ENCODE measurements at regions not wholly inside any gene's neighbourhood (a gene's known extent, or its start where the extent isn't known, plus 50 kb on each side); places are given as distances from the start of the nearest gene placed in this dataset.
"Not testable (repeated sequence)": the region's sequence is repeated elsewhere in the genome, so short reads cannot be mapped to it uniquely, and the experiment has no call there.

GRCh38 chr14:65847075-65847847 lies 434.7 kb downstream of the FUT8 start:
- Histone ChIP-seq H3K27me3 (ENCODE audit: control insufficient read depth, insufficient read depth, low read length) (no peaks in the 10 kb centered on the region; the same call in 1 of the 2 replicates), H3K4me3 (ENCODE audit: insufficient read depth, low read depth, low read length) (no peak overlapping the region), H3K36me3 (replicated peaks; ENCODE audit: control insufficient read depth, insufficient read depth, low read length) (no peaks in the 10 kb centered on the region)
- DNase-seq: no peak

- H3K4me3 ChIP-seq (ENCODE audit: insufficient read depth, low read depth, low read length); H3K36me3 ChIP-seq (replicated peaks; ENCODE audit: control insufficient read depth, insufficient read depth, low read length); H3K27me3 ChIP-seq (ENCODE audit: control insufficient read depth, insufficient read depth, low read length); DNase-seq: not testable (repeated sequence)
These were observed 435.4 kb downstream of the FUT8 start for GRCh38 chr14:65847931-65848330.

DNA sequence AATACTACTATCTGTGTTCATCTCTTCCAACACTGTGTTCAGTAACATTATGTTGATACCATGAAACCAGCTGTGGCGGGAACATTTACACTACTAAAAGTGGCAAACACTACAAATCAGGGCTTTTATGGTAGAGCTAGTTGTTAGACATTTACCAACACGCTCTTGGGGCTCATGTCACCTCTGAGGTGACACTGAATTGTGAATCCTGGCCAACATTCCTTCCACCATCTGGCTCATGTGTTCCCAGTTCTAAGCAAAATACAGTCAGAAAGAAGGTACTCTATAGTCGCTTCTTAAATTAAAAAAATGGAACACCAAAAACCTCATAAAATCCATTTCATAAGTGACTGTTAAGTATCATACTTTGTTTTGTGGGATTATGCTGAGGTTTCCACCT lies 436.6 kb downstream of the FUT8 start:
- DNase-seq: no peak
- Histone ChIP-seq H3K27me3 (ENCODE audit: control insufficient read depth, insufficient read depth, low read length) (no peaks in the 10 kb centered on the region; the same call in 1 of the 2 replicates), H3K36me3 (replicated peaks; ENCODE audit: control insufficient read depth, insufficient read depth, low read length) (no peaks in the 10 kb centered on the region), H3K4me3 (ENCODE audit: insufficient read depth, low read depth, low read length) (no peak overlapping the region)

DNA sequence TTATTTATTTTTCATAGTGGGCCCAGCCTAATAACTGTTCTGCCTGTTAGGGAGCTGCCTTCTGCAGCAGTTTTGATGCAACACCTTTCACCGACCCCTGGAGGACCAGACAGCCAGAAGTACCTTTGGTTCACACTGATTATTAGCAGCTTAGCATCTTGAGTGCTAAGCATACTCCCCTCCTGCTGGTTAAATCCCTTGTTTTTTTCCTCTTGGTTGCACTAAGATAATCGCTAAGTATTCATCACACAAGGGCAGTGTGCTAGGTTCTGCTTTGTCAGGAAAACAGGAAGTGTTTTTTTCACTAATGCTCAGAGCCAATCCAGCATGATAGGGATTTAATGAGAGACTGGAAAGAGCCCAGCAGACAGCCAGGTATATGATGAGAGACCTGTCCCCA lies 437.0 kb downstream of the FUT8 start:
- DNase-seq: no peak
- no peaks in the 10 kb centered on the region; the same call in 1 of the 2 replicates for H3K27me3 ChIP-seq (ENCODE audit: control insufficient read depth, insufficient read depth, low read length)
- no peak overlapping the region for H3K4me3 ChIP-seq (ENCODE audit: insufficient read depth, low read depth, low read length)
- H3K36me3 ChIP-seq (replicated peaks; ENCODE audit: control insufficient read depth, insufficient read depth, low read length): no peaks in the 10 kb centered on the region

DNA sequence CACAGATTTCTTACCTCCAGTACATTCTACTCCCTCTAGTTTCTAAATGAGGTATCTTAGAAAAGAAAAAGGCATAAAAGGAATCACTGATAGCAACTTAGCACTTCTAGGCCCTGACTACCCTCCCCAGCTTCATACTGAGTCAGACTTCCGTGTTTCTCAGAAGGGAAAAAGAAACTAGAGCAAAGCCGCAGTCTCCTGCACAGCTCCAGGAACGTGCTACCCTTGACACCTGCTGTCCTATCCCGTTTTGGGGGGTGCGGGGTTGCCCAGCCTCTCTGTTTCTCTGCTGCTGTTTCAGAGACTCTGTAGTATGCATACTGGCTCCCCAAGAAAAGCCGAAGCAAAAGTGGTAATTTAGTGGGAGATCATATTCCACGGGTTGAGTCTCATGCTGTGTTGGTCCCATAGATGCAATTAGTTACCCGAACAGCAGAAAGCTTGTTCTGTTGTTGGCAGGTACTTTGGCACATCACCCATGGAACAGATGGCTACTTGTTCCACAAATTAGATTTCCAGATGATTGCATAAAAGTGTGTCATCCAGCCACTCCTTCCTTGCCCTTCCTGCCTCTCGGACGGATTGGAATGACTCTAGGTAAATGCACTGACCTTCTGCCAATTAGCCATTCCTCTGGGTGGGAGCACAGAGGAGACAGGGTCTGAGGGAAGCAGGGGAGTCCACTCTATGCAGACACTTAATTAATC lies 438.1 kb downstream of the FUT8 start:
- no peak for DNase-seq
- Histone ChIP-seq H3K4me3 (ENCODE audit: insufficient read depth, low read depth, low read length) (no peak overlapping the region), H3K27me3 (ENCODE audit: control insufficient read depth, insufficient read depth, low read length) (no peaks in the 10 kb centered on the region; the same call in 1 of the 2 replicates), H3K36me3 (replicated peaks; ENCODE audit: control insufficient read depth, insufficient read depth, low read length) (no peaks in the 10 kb centered on the region)

DNA sequence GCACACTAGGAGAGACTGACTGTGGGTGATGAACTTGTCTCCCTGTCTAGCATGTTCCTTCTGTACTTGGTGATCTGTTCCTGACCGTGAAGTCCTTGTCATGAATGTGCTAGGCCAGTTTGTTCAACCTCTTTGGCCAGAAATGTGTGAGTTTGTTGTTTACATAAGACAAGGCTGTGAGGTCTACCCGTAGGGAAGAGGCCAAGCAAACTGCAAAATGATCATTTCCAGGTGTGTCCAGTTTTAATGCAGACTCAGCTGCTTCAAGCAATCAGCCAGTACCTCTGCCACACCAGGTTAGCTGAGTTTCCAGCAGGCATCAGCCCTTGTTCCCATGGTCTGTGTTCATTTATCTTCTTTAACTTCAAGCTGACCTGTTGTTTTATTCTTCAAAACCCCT lies 440.2 kb downstream of the FUT8 start:
- H3K4me3 ChIP-seq (ENCODE audit: insufficient read depth, low read depth, low read length): no peak overlapping the region
- no peak for DNase-seq
- H3K36me3 ChIP-seq (replicated peaks; ENCODE audit: control insufficient read depth, insufficient read depth, low read length): no peaks in the 10 kb centered on the region
- no peaks in the 10 kb centered on the region; the same call in 1 of the 2 replicates for H3K27me3 ChIP-seq (ENCODE audit: control insufficient read depth, insufficient read depth, low read length)

DNA sequence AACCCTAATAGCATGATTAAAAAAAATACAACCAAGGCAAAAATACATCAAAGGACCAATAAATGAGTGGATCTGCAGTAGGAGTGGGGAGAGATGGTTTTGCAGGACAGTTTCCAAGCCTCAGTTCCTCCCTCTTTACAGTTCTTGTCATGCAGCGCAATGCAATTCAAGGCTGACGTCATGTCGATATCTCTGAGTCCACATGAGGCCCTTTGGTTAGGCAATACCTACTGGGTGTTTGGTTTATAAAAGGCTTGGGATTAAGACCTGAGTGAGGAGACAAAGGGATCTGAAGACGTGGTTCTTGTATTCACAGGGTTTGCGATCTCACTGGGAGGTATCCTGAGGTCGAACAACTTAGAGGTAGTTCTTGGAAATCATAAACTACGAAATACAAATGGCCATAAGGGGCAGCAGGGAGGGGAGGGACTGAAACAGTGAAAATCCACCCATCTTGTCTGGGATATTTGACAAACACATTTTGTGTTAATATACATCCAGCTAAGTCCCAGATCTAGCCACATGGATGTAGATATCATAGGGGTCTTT lies 441.0 kb downstream of the FUT8 start:
- peak; percentile 27 for DNase-seq
- no peaks in the 10 kb centered on the region; the same call in 1 of the 2 replicates for H3K27me3 ChIP-seq (ENCODE audit: control insufficient read depth, insufficient read depth, low read length)
- H3K4me3 ChIP-seq (ENCODE audit: insufficient read depth, low read depth, low read length): no peak overlapping the region
- no peaks in the 10 kb centered on the region for H3K36me3 ChIP-seq (replicated peaks; ENCODE audit: control insufficient read depth, insufficient read depth, low read length)

- no peak overlapping the region for H3K4me3 ChIP-seq (ENCODE audit: insufficient read depth, low read depth, low read length)
- H3K27me3 ChIP-seq (ENCODE audit: control insufficient read depth, insufficient read depth, low read length): no peaks in the 10 kb centered on the region; the same call in 1 of the 2 replicates
- DNase-seq: no peak
- H3K36me3 ChIP-seq (replicated peaks; ENCODE audit: control insufficient read depth, insufficient read depth, low read length): no peaks in the 10 kb centered on the region
These were observed 441.7 kb downstream of the FUT8 start for GRCh38 chr14:65854215-65854614.

DNA sequence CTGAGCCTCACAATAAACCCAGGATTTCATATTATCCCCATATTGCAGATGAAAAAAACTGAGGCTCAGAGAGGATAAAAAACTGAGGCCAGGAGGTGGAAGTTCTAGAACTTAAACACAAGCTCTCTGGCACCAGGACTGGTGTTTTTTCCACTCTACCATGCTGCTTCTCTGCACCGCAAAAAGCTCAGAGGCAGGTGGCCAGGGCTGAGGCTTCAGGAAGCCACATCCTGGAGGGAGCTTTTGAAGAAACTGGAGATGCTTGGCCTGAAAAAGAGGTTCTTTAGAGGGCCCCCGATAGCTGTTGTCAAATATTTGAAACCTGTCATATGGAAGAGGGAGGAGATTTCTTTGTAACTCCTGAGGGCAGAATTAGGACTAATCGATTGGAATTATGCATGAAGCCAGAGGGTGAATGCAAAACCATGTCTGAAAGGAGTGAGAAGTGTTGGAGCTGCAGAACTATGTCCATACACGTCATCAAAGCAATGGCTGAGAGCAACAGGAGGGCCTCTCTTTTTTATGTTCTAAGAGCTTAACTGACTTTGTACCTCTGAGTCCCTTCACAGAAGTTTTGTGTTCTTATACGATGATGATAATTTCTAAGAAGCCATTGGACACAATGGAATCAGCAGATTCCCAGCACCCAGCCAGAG lies 448.6 kb downstream of the FUT8 start:
- Histone ChIP-seq H3K36me3 (replicated peaks; ENCODE audit: control insufficient read depth, insufficient read depth, low read length) (no peaks in the 10 kb centered on the region), H3K27me3 (ENCODE audit: control insufficient read depth, insufficient read depth, low read length) (no peaks in the 10 kb centered on the region), H3K4me3 (ENCODE audit: insufficient read depth, low read depth, low read length) (no peak overlapping the region)
- no peak for DNase-seq

DNA sequence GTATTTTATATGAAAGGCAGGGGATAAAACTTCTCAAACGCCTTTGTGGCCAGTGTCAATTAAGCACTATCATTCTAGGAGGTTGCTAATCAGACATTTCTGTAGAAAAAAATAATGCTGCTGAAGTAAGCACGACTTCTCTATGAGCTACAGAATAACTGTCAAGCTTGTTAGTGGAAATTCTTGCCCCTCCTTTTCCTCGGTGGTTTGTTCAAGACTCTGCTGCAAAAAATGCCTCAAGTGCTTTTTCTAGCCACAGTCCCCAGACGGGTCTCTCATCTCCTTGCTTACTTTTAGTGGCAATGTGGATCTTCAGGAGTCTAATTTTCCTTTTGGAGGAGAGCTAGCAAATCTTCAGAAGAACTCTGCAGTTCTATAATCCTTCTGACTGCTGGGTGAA lies 452.0 kb downstream of the FUT8 start:
- Histone ChIP-seq H3K36me3 (replicated peaks; ENCODE audit: control insufficient read depth, insufficient read depth, low read length) (no peaks in the 10 kb centered on the region), H3K4me3 (ENCODE audit: insufficient read depth, low read depth, low read length) (no peak overlapping the region), H3K27me3 (ENCODE audit: control insufficient read depth, insufficient read depth, low read length) (no peaks in the 10 kb centered on the region)
- DNase-seq: no peak

DNA sequence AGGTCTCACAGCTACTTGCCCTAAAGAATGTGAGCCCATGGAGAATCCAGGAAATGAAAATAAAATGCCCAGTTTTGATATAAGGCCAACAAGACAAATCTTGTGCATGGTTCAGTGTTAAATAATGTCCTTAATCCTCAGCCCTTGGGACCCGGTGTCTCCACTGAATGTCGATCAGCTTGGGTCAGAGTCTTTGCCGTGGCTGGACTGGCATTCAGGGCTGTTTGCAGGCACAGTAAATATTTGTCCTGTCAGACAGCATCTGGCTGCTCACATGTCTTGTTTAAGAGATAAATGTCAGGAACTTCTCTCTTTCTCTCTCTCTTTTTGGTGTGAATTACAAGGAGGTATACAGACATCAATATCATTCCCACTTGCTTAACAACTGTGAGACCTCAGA lies 452.5 kb downstream of the FUT8 start:
- DNase-seq: no peak
- Histone ChIP-seq H3K36me3 (replicated peaks; ENCODE audit: control insufficient read depth, insufficient read depth, low read length) (no peaks in the 10 kb centered on the region), H3K4me3 (ENCODE audit: insufficient read depth, low read depth, low read length) (no peak overlapping the region), H3K27me3 (ENCODE audit: control insufficient read depth, insufficient read depth, low read length) (no peaks in the 10 kb centered on the region)

GRCh38 chr14:65866448-65866847 lies 453.9 kb downstream of the FUT8 start:
- Histone ChIP-seq H3K4me3 (ENCODE audit: insufficient read depth, low read depth, low read length) (no peak overlapping the region), H3K27me3 (ENCODE audit: control insufficient read depth, insufficient read depth, low read length) (no peaks in the 10 kb centered on the region), H3K36me3 (replicated peaks; ENCODE audit: control insufficient read depth, insufficient read depth, low read length) (no peaks in the 10 kb centered on the region)
- DNase-seq: no peak

DNA sequence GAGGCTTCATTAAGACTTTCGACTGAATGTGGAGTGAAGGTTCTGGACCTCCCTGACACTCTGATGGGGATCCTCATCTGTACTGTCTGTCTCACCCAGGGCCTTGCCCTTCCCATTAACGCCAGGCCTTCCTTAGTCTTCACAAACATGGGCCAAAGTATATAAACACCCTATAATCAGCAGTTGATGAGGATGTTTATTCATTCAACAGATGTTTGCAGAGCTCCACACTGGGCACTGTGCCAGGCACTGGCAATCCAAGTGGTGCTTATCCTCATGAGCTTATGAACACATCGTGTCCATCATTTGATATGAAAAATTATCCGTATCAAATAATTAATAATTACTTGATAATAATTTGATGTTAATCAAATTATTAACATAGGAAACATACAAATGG lies 454.4 kb downstream of the FUT8 start:
- Histone ChIP-seq H3K4me3 (ENCODE audit: insufficient read depth, low read depth, low read length) (no peak overlapping the region), H3K27me3 (ENCODE audit: control insufficient read depth, insufficient read depth, low read length) (no peaks in the 10 kb centered on the region), H3K36me3 (replicated peaks; ENCODE audit: control insufficient read depth, insufficient read depth, low read length) (no peaks in the 10 kb centered on the region)
- DNase-seq: no peak

- no peak for DNase-seq
- Histone ChIP-seq H3K36me3 (replicated peaks; ENCODE audit: control insufficient read depth, insufficient read depth, low read length) (no peaks in the 10 kb centered on the region), H3K4me3 (ENCODE audit: insufficient read depth, low read depth, low read length) (no peak overlapping the region), H3K27me3 (ENCODE audit: control insufficient read depth, insufficient read depth, low read length) (no peaks in the 10 kb centered on the region)
These were observed 454.8 kb downstream of the FUT8 start for GRCh38 chr14:65867333-65867732.

DNA sequence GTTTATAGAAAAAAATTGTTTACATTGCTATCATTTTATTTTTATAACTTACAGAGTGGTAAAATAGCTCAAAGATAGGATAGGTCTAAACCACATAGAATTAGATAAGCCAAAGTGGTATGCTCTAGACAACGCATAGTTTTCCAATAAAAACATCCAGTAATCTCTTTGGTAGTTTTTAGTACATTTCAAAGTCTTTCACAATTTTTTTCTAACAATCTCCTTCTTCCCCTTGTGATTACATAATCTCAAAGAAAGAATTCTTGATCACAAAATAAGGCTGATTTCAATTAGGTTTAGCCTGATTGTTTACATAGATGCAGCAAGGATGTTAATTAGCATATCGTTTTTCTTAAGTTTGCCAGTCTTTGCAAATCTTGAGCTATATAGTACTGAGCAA lies 460.0 kb downstream of the FUT8 start:
- no peaks in the 10 kb centered on the region for H3K27me3 ChIP-seq (ENCODE audit: control insufficient read depth, insufficient read depth, low read length)
- DNase-seq: no peak
- H3K4me3 ChIP-seq (ENCODE audit: insufficient read depth, low read depth, low read length): no peak overlapping the region
- H3K36me3 ChIP-seq (replicated peaks; ENCODE audit: control insufficient read depth, insufficient read depth, low read length): no peaks in the 10 kb centered on the region

Data from H7 (cell line).